Erythroblast (primary cell): ENCODE measurements at regions not wholly inside any gene's neighbourhood (a gene's known extent, or its start where the extent isn't known, plus 50 kb on each side); places are given as distances from the start of the nearest gene placed in this dataset.

ENCODE experiments used
- DNase-seq, 2 experiments: peaks; one replicate each; lab custom pipeline; 2025; lab: John Stamatoyannopoulos, UW
- GATA1 ChIP-seq: IDR thresholded peaks from 2 replicates; pipeline ENCODE4 v1.6.1; 2011; ENCODE audit warnings: low read depth, mild to moderate bottlenecking, control low read depth, low read length, moderate library complexity
- POLR2A ChIP-seq: IDR thresholded peaks from 2 replicates; pipeline ENCODE4 v1.6.1; 2011; ENCODE audit warnings: mild to moderate bottlenecking, low read length

- no peak for TF ChIP-seq GATA1
- TF ChIP-seq POLR2A = no peak
Measured at GRCh38 chr16:64544859-64545258, 577.0 kb downstream of the CDH11 start.

GRCh38 chr16:64543441-64543840 lies 578.4 kb downstream of the CDH11 start:
- DNase-seq = no peak
- TF ChIP-seq POLR2A (no peak), GATA1 (no peak)

More at GRCh38 chr16:64544859-64545258, 577.0 kb downstream of the CDH11 start:
- DNase-seq = no peak

GRCh38 chr16:64543031-64543430 lies 578.8 kb downstream of the CDH11 start:
- DNase-seq = no peak

GRCh38 chr16:64542152-64542551 lies 579.7 kb downstream of the CDH11 start:
- TF ChIP-seq POLR2A (no peak), GATA1 (no peak)

More at GRCh38 chr16:64543031-64543430, 578.8 kb downstream of the CDH11 start:
- TF ChIP-seq POLR2A = no peak
- no peak for TF ChIP-seq GATA1

GRCh38 chr16:64541621-64542020 lies 580.2 kb downstream of the CDH11 start:
- TF ChIP-seq GATA1 = no peak
- no peak for TF ChIP-seq POLR2A
- DNase-seq = no peak

More at GRCh38 chr16:64542152-64542551, 579.7 kb downstream of the CDH11 start:
- DNase-seq = no peak

- no peak for DNase-seq
- no peak for TF ChIP-seq GATA1
- no peak for TF ChIP-seq POLR2A
Measured at GRCh38 chr16:64540434-64540833, 581.4 kb downstream of the CDH11 start.

- DNase-seq = no peak
- TF ChIP-seq POLR2A = no peak
- TF ChIP-seq GATA1 = no peak
Measured at GRCh38 chr16:64539811-64540371, 582.0 kb downstream of the CDH11 start.

- TF ChIP-seq POLR2A = no peak
- TF ChIP-seq GATA1 = no peak
- no peak for DNase-seq
Measured at GRCh38 chr16:64534180-64534780, 587.6 kb downstream of the CDH11 start.

- DNase-seq = no peak
- TF ChIP-seq GATA1 (no peak), POLR2A (no peak)
Measured at GRCh38 chr16:64532691-64533090, 589.2 kb downstream of the CDH11 start.

GRCh38 chr16:64532117-64532516 lies 589.7 kb downstream of the CDH11 start:
- TF ChIP-seq GATA1 = no peak
- TF ChIP-seq POLR2A = no peak
- DNase-seq = no peak

GRCh38 chr16:64531401-64531800 lies 590.5 kb downstream of the CDH11 start:
- DNase-seq = no peak
- TF ChIP-seq GATA1 (no peak), POLR2A (no peak)

GRCh38 chr16:64522548-64522947 lies 599.3 kb downstream of the CDH11 start:
- TF ChIP-seq GATA1 (no peak), POLR2A (no peak)
- no peak for DNase-seq

- TF ChIP-seq GATA1 (no peak), POLR2A (no peak)
- DNase-seq = no peak
Measured at GRCh38 chr16:64513871-64514270, 608.0 kb downstream of the CDH11 start.

GRCh38 chr16:64507240-64508024 lies 614.4 kb downstream of the CDH11 start:
- DNase-seq = no peak
- TF ChIP-seq GATA1 (no peak), POLR2A (no peak)
